HCT116 (cell line): ENCODE measurements at regions not wholly inside any gene's neighbourhood (a gene's known extent, or its start where the extent isn't known, plus 50 kb on each side); places are given as distances from the start of the nearest gene placed in this dataset.

Experiments used
- ATAC-seq: fragments of 200-7000 bp; cut with Tn5 transposase; 2 replicates; pipeline ENCODE4 v1.9.1; 2020; ENCODE audit warnings: mild to moderate bottlenecking, moderate library complexity
- BruUV-seq: library from RNA; stranded (reverse); fragments of 400-500 nt; replicated peaks from 2 replicates; lab custom pipeline; 2021; lab: Mats Ljungman, UMichigan
- CTCF ChIA-PET: fragments of 300-600 bp; sonication (Branson Sonifier 250); formaldehyde crosslinking; loops from one replicate; lab custom pipeline; 2021; ENCODE audit warnings: antibody characterized with exemption; lab: Charles Lee
- POLR2A ChIA-PET: fragments of 300-600, 350-600 bp; sonication (Branson Sonifier 250); formaldehyde crosslinking; loops from one replicate; lab custom pipeline; 2021; ENCODE audit warnings: antibody characterized with exemption; lab: Charles Lee
- RAD21 ChIA-PET, 2 experiments: fragments of 300-600 bp; sonication (Branson Sonifier 250); formaldehyde crosslinking; loops; one replicate each; lab custom pipeline; 2023; ENCODE audit warnings: low total read pairs in 2 of 2; ENCODE audit not compliant: uncharacterized antibody in 2 of 2, unreplicated experiment in 2 of 2, low non-redundant PET in 1 of 2; lab: Charles Lee
- DNase-seq: peaks from one replicate; pipeline ENCODE4 v3.0.0-alpha.2; 2010; ENCODE audit warnings: low read depth, low spot score
- H2AFZ ChIP-seq: fragments of 200-600 bp; shearing (Covaris generic), sonication (generic); 2 replicates; pipeline ENCODE4 v1.6.1; 2017; ENCODE audit warnings: low read depth, mixed run types, mixed read lengths, antibody characterized with exemption, low read length; ENCODE audit not compliant: poor library complexity, severe bottlenecking
- H3K27ac ChIP-seq: 2 replicates; pipeline ENCODE4 v1.5.1; 2012; ENCODE audit warnings: low read depth, low read length
- H3K27me3 ChIP-seq: fragments of 200-600 bp; sonication (generic); 2 replicates; pipeline ENCODE4 v1.6.1; 2016; ENCODE audit warnings: mixed run types, low read length, mixed read lengths; ENCODE audit not compliant: insufficient read depth
- H3K36me3 ChIP-seq, 2 experiments: fragments of 200-500 bp in 1 of 2; fragments of 200-600 bp in 1 of 2; sonication (Bioruptor generic) in 1 of 2; sonication (generic) in 1 of 2; 2 replicates each; pipeline versions ENCODE4 v1.5.1 to v1.6.1; 2014 to 2016; ENCODE audit warnings: low read length in 2 of 2, inconsistent platforms in 1 of 2, mixed read lengths in 1 of 2, mixed run types in 1 of 2; ENCODE audit not compliant: insufficient read depth in 2 of 2, control insufficient read depth in 1 of 2
- H3K4me1 ChIP-seq, 2 experiments: fragments of 200-600 bp in 1 of 2; sonication (generic) in 1 of 2; 2 replicates each; pipeline versions ENCODE4 v1.5.1 to v1.6.1; 2012 to 2017; ENCODE audit warnings: low read length in 2 of 2, inconsistent platforms in 1 of 2, mild to moderate bottlenecking in 1 of 2, mixed read lengths in 1 of 2, mixed run types in 1 of 2, moderate library complexity in 1 of 2; ENCODE audit not compliant: insufficient read depth in 2 of 2, control insufficient read depth in 1 of 2
- H3K4me2 ChIP-seq: fragments of 200-600 bp; sonication (generic); 2 replicates; pipeline ENCODE4 v1.6.1; 2017; ENCODE audit warnings: mixed run types, low read length, mixed read lengths
- H3K4me3 ChIP-seq, 2 experiments: fragments of 200-600 bp in 1 of 2; sonication (generic) in 1 of 2; replicated peaks in 1 of 2; 2 replicates each; pipeline ENCODE4 v1.5.1; 2011 to 2016; ENCODE audit warnings: low read length in 2 of 2, control low read depth in 1 of 2, low read depth in 1 of 2, mild to moderate bottlenecking in 1 of 2, mixed read lengths in 1 of 2, mixed run types in 1 of 2
- H3K79me2 ChIP-seq: fragments of 200-600 bp; sonication (generic); 2 replicates; pipeline ENCODE4 v1.6.1; 2017; ENCODE audit warnings: mild to moderate bottlenecking, mixed run types, low read length, moderate library complexity, mixed read lengths; ENCODE audit not compliant: insufficient read depth
- H3K9ac ChIP-seq: fragments of 200-600 bp; sonication (generic); 2 replicates; pipeline ENCODE4 v1.6.1; 2016; ENCODE audit warnings: low read length, mixed read lengths
- H3K9me2 ChIP-seq: fragments of 200-600 bp; sonication (generic), shearing (Covaris generic); 2 replicates; pipeline ENCODE4 v1.6.1; 2017; ENCODE audit warnings: mixed run types, mild to moderate bottlenecking, moderate library complexity; ENCODE audit not compliant: insufficient read depth
- H3K9me3 ChIP-seq, 2 experiments: fragments of 200-500 bp in 1 of 2; fragments of 200-600 bp in 1 of 2; sonication (Bioruptor generic) in 1 of 2; sonication (generic) in 1 of 2; 2 replicates each; pipeline ENCODE4 v1.6.1; 2014 to 2017; ENCODE audit warnings: low read length in 2 of 2, mixed read lengths in 2 of 2, inconsistent platforms in 1 of 2, low read depth in 1 of 2, mild to moderate bottlenecking in 1 of 2, mixed run types in 1 of 2, moderate library complexity in 1 of 2; ENCODE audit not compliant: control insufficient read depth in 1 of 2, insufficient read depth in 1 of 2
- H4K20me1 ChIP-seq: fragments of 200-600 bp; sonication (generic), shearing (Covaris generic); 2 replicates; pipeline ENCODE4 v1.6.1; 2017; ENCODE audit warnings: mixed run types, mild to moderate bottlenecking, moderate library complexity; ENCODE audit not compliant: insufficient read depth
- ATF3 ChIP-seq: IDR thresholded peaks from 2 replicates; pipeline ENCODE4 v1.6.1; 2012
- CEBPB ChIP-seq: IDR thresholded peaks from 2 replicates; pipeline ENCODE4 v1.6.1; 2012; ENCODE audit warnings: low read depth
- CTCF ChIP-seq, 3 experiments: fragments of 200-600 bp in 1 of 3; sonication (generic) in 1 of 3; IDR thresholded peaks in 2 of 3; conservative IDR thresholded peaks in 1 of 3; 2 replicates each; pipeline ENCODE4 v1.5.1; 2012 to 2017; ENCODE audit warnings: low read depth in 2 of 3, low read length in 2 of 3, antibody characterized with exemption in 1 of 3, borderline replicate concordance in 1 of 3, control low read depth in 1 of 3, mild to moderate bottlenecking in 1 of 3, mixed read lengths in 1 of 3, mixed run types in 1 of 3, moderate library complexity in 1 of 3; ENCODE audit not compliant: insufficient read depth in 1 of 3
- EGR1 ChIP-seq: IDR thresholded peaks from 2 replicates; pipeline ENCODE4 v1.6.1; 2012; ENCODE audit warnings: low read depth
- FOSL1 ChIP-seq: IDR thresholded peaks from 2 replicates; pipeline ENCODE4 v1.6.1; 2012; ENCODE audit warnings: low read depth
- POLR2A ChIP-seq: IDR thresholded peaks from 2 replicates; pipeline ENCODE4 v1.7.0; 2011; ENCODE audit warnings: borderline replicate concordance; ENCODE audit not compliant: insufficient read depth, insufficient read length; ENCODE audit errors: extremely low read depth
- RAD21 ChIP-seq: IDR thresholded peaks from 2 replicates; pipeline ENCODE4 v1.6.1; 2012; ENCODE audit warnings: low read depth, mild to moderate bottlenecking
- REST ChIP-seq: IDR thresholded peaks from 2 replicates; pipeline ENCODE4 v1.6.1; 2012; ENCODE audit warnings: low read depth
- SP1 ChIP-seq: IDR thresholded peaks from 2 replicates; pipeline ENCODE4 v1.6.1; 2012; ENCODE audit warnings: low read depth
- YY1 ChIP-seq: IDR thresholded peaks from 2 replicates; pipeline ENCODE4 v1.6.1; 2011; ENCODE audit warnings: low read length, low read depth, moderate library complexity, mild to moderate bottlenecking; ENCODE audit not compliant: insufficient replicate concordance; ENCODE audit errors: extremely low read depth
- ZFX ChIP-seq: fragments of 450-650 bp; IDR thresholded peaks from 2 replicates; pipeline ENCODE4 v1.6.1; 2017
- ZNF274 ChIP-seq: fragments of 200-500 bp; sonication (Bioruptor generic); IDR thresholded peaks from 2 replicates; pipeline ENCODE4 v1.6.1; 2014; ENCODE audit warnings: mild to moderate bottlenecking, low read depth, low read length, inconsistent platforms
- intact Hi-C: fragments of 100-400 bp; cut with micrococcal nuclease; formaldehyde crosslinking; loops from 2 replicates; pipeline ENCODE4 v1.10.0; 2022

DNA sequence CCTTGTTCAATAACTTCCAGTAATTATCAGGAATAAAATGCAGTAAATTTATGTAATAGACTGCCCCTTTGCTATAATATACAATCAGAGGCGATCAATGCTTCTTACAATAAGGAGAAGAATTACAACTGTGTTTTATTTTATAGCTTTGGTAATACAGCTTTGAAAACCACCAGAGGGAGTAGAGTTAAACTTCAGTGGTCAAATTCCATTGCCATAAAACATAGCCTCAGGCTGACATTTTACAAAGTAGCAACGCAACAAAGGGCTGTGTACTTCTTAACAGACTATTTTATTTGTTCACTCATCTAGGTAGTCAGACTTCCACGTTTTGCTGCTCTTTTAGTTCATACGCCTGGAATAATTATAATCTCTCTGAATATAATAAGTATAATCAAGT lies 58.5 kb downstream of the TEX13C start:
- H3K9ac ChIP-seq: no peak overlapping the region
- no peaks in the 10 kb centered on the region for H3K79me2 ChIP-seq
- no peaks in the 10 kb centered on the region for H3K27me3 ChIP-seq
- ATAC-seq (no peak), DNase-seq (no peak)
- ChIA-PET RAD21 (no interaction called here), CTCF (no interaction called here), POLR2A (no interaction called here)
- no peaks in the 10 kb centered on the region for H3K9me3 ChIP-seq
- no peaks in the 10 kb centered on the region for H3K9me2 ChIP-seq
- H3K4me2 ChIP-seq: no peak overlapping the region
- no peaks in the 10 kb centered on the region for H3K4me1 ChIP-seq
- no peaks in the 10 kb centered on the region for H3K36me3 ChIP-seq
- no peaks in the 10 kb centered on the region for H4K20me1 ChIP-seq
- intact Hi-C loops: no loop called here
- TF ChIP-seq EGR1 (no peak), CEBPB (no peak), CTCF (IDR thresholded peaks at IDR 0.05 in 2 of 3, conservative IDR thresholded peaks at IDR 0.05 in 1 of 3; ENCODE audit: borderline replicate concordance in 1 of 3, insufficient read depth in 1 of 3, low read depth in 2 of 3, low read length in 2 of 3) (no peak), ZNF274 (no peak)
- H3K4me3 ChIP-seq: no peak overlapping the region
- BruUV-seq: no TSS peak
- no peak overlapping the region for H3K27ac ChIP-seq
- H2AFZ ChIP-seq: no peak overlapping the region

DNA sequence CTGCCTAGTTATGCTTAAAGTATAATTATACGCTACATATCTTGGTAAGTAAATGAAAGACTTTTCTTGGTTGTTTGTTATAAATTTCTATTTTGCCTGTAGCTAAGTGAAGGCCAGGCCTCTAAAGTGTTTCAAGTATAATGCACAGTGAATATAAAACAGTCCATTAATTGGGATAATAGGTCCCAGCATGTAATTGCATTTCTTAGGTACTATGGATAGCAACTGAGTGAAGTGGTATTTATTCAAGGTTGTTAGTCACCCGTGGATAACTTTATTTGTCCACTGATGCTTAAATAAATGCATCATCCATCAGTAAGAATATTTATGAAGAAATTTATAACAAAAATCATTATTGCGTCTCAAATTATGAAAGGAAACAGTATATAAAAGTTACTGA lies 59.1 kb downstream of the TEX13C start:
- no peak overlapping the region for H3K4me3 ChIP-seq
- DNase-seq (no peak), ATAC-seq (no peak)
- no peak overlapping the region for H3K9ac ChIP-seq
- RAD21 ChIA-PET: no interaction called here
- no peaks in the 10 kb centered on the region for H3K4me1 ChIP-seq
- no peaks in the 10 kb centered on the region for H3K9me3 ChIP-seq
- H4K20me1 ChIP-seq: no peaks in the 10 kb centered on the region
- no peak overlapping the region for H3K27ac ChIP-seq
- H3K79me2 ChIP-seq: no peaks in the 10 kb centered on the region
- intact Hi-C loops: no loop called here
- no peak overlapping the region for H3K4me2 ChIP-seq
- CTCF ChIA-PET: no interaction called here
- H3K36me3 ChIP-seq: no peaks in the 10 kb centered on the region
- no TSS peak for BruUV-seq
- TF ChIP-seq RAD21 (no peak), SP1 (no peak), POLR2A (no peak), ATF3 (no peak), FOSL1 (no peak), REST (no peak), CTCF (IDR thresholded peaks at IDR 0.05 in 2 of 3, conservative IDR thresholded peaks at IDR 0.05 in 1 of 3; ENCODE audit: borderline replicate concordance in 1 of 3, insufficient read depth in 1 of 3, low read depth in 2 of 3, low read length in 2 of 3) (no peak), ZFX (no peak), YY1 (no peak)
- H2AFZ ChIP-seq: no peak overlapping the region
- POLR2A ChIA-PET: no interaction called here
- H3K27me3 ChIP-seq: no peaks in the 10 kb centered on the region
- no peaks in the 10 kb centered on the region for H3K9me2 ChIP-seq
